SU-DHL-6 (cell line): ENCODE measurements at regions not wholly inside any gene's neighbourhood (a gene's known extent, or its start where the extent isn't known, plus 50 kb on each side); places are given as distances from the start of the nearest gene placed in this dataset.

Source experiments
- H2AFZ ChIP-seq: fragments of 200-600 bp; sonication (generic); 2 replicates; pipeline ENCODE4 v1.6.1; 2014; ENCODE audit warnings: low read depth, mild to moderate bottlenecking, moderate library complexity, mixed read lengths, antibody characterized with exemption, low read length; ENCODE audit not compliant: severe bottlenecking
- H3F3A ChIP-seq: fragments of 200-600 bp; shearing (Covaris generic); 2 replicates; pipeline ENCODE4 v1.6.0; 2016; ENCODE audit warnings: antibody characterized with exemption, mild to moderate bottlenecking; ENCODE audit not compliant: insufficient read depth
- H3K27ac ChIP-seq: fragments of 200-600 bp; sonication (generic); 2 replicates; pipeline ENCODE4 v1.5.1; 2016; ENCODE audit warnings: low read depth, mild to moderate bottlenecking, low read length, moderate library complexity, mixed read lengths
- H3K27me3 ChIP-seq: fragments of 200-600 bp; sonication (generic), shearing (Covaris generic); 2 replicates; pipeline ENCODE4 v1.6.0; 2014; ENCODE audit warnings: mild to moderate bottlenecking, low read length
- H3K36me3 ChIP-seq: fragments of 200-600 bp; sonication (generic); 2 replicates; pipeline ENCODE4 v1.6.1; 2014; ENCODE audit warnings: mild to moderate bottlenecking, low read length, mixed read lengths
- H3K4me2 ChIP-seq: fragments of 300-600, 200-600 bp; shearing (Covaris generic), sonication (generic); 2 replicates; pipeline ENCODE4 v1.6.0; 2014; ENCODE audit warnings: low read length, low read depth, mild to moderate bottlenecking; ENCODE audit not compliant: poor library complexity, severe bottlenecking
- H3K4me3 ChIP-seq: fragments of 200-600 bp; sonication (generic); 2 replicates; pipeline ENCODE4 v1.5.1; 2014; ENCODE audit warnings: antibody characterized with exemption, low read length, mild to moderate bottlenecking, mixed read lengths; ENCODE audit not compliant: insufficient read depth, poor library complexity, severe bottlenecking
- H3K79me2 ChIP-seq: fragments of 200-600 bp; sonication (generic); 2 replicates; pipeline ENCODE4 v1.6.1; 2014; ENCODE audit warnings: mild to moderate bottlenecking, low read length, moderate library complexity; ENCODE audit not compliant: insufficient read depth
- H3K9ac ChIP-seq: fragments of 200-600 bp; sonication (generic); 2 replicates; pipeline ENCODE4 v1.7.0; 2014; ENCODE audit warnings: mild to moderate bottlenecking, low read length
- H3K9me2 ChIP-seq: fragments of 200-600 bp; sonication (generic); replicated peaks from 2 replicates; pipeline ENCODE4 v1.6.1; 2014; ENCODE audit warnings: low read length; ENCODE audit not compliant: insufficient read depth
- H3K9me3 ChIP-seq: fragments of 200-600 bp; sonication (generic); 2 replicates; pipeline ENCODE4 v1.6.1; 2014; ENCODE audit warnings: low read length, mixed read lengths; ENCODE audit not compliant: insufficient read depth
- H4K20me1 ChIP-seq: fragments of 200-600 bp; sonication (generic); 2 replicates; pipeline ENCODE4 v1.6.1; 2014; ENCODE audit warnings: low read depth, mild to moderate bottlenecking, antibody characterized with exemption, low read length, moderate library complexity, mixed read lengths
- EZH2phosphoT487 ChIP-seq: fragments of 200-600 bp; sonication (generic), shearing (Covaris generic); conservative IDR thresholded peaks from 2 replicates; pipeline ENCODE4 v1.6.1; 2018; ENCODE audit warnings: mild to moderate bottlenecking, antibody characterized with exemption, low read length, moderate library complexity, mixed read lengths
- TF ChIP-seq, protein P1 (sequence below): fragments of 200-600 bp; sonication (generic); IDR thresholded peaks from one replicate; pipeline ENCODE4 v1.5.1; 2017; ENCODE audit warnings: antibody characterized with exemption, mild to moderate bottlenecking, low read length, moderate library complexity; ENCODE audit not compliant: insufficient read depth, poor library complexity, severe bottlenecking

DNA sequence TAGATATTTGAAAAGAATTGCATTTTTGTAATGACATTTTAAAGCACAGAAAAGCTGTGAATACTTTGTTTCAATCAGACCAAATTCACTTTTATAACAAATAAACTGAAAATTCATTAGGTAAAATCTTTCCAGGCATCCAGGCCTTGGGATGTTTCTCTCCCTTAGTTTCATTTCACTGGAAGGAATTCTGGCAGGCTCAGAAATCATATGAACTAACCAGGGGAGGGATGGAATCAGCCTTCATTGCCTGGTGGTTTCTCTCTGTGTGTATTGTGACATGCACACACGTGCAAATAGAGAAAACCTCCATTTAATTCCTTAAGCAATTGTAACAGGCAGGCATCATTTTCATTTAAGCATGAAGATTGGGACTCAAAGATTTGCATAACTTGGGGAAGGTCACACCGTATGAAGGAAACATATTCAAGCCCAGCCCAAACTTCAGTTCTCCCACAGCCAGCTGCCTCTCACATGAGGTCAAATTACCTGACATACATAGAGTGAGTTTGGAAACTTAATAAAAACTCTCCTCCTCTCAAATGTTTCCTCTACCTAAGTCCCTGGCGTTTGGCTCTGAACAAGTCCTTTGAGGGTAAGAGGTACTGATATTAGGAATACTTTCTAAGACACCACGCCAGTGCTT is 376.1 kb upstream of the MCTP2 start:
- no peak overlapping the region for H3K27ac ChIP-seq
- no peaks in the 10 kb centered on the region for H3K9me3 ChIP-seq
- no peak overlapping the region for H2AFZ ChIP-seq
- H3K9ac ChIP-seq: no peak overlapping the region
- no peaks in the 10 kb centered on the region for H3K9me2 ChIP-seq
- H3F3A ChIP-seq: no peaks in the 10 kb centered on the region
- no peaks in the 10 kb centered on the region for H3K36me3 ChIP-seq
- no peaks in the 10 kb centered on the region for H3K79me2 ChIP-seq
- H3K27me3 ChIP-seq: no peaks in the 10 kb centered on the region
- H3K4me3 ChIP-seq: no peak overlapping the region
- H4K20me1 ChIP-seq: no peaks in the 10 kb centered on the region
- TF ChIP-seq, protein P1, sequence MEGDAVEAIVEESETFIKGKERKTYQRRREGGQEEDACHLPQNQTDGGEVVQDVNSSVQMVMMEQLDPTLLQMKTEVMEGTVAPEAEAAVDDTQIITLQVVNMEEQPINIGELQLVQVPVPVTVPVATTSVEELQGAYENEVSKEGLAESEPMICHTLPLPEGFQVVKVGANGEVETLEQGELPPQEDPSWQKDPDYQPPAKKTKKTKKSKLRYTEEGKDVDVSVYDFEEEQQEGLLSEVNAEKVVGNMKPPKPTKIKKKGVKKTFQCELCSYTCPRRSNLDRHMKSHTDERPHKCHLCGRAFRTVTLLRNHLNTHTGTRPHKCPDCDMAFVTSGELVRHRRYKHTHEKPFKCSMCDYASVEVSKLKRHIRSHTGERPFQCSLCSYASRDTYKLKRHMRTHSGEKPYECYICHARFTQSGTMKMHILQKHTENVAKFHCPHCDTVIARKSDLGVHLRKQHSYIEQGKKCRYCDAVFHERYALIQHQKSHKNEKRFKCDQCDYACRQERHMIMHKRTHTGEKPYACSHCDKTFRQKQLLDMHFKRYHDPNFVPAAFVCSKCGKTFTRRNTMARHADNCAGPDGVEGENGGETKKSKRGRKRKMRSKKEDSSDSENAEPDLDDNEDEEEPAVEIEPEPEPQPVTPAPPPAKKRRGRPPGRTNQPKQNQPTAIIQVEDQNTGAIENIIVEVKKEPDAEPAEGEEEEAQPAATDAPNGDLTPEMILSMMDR: no peak
- TF ChIP-seq EZH2phosphoT487: no peak
- H3K4me2 ChIP-seq: no peak overlapping the region

DNA sequence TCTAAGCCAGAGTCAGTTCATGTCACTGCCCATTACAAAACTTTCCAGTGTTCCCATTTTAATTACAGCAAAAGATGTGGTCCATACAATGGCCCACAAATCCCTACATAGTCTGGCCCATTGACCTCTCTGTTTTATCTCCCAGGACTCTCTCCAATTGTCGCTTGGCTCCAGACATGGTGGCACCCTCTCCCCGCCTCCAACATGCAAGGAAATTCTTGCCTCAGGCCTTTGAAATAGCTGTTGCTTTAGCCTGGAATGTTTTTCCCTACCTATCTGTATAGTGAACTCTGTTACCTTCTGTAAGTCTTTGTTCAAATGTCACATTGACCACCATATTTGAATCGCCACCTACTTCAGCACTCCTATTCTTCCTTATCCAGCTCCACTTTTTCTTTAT is 377.3 kb upstream of the MCTP2 start:
- no peak overlapping the region for H3K27ac ChIP-seq
- no peaks in the 10 kb centered on the region for H3K9me2 ChIP-seq
- no peaks in the 10 kb centered on the region for H4K20me1 ChIP-seq
- no peak overlapping the region for H2AFZ ChIP-seq
- H3K9me3 ChIP-seq: no peaks in the 10 kb centered on the region
- no peaks in the 10 kb centered on the region for H3K79me2 ChIP-seq
- TF ChIP-seq, protein P1: no peak
- TF ChIP-seq EZH2phosphoT487: no peak
- no peaks in the 10 kb centered on the region for H3F3A ChIP-seq
- H3K4me2 ChIP-seq: no peak overlapping the region
- no peaks in the 10 kb centered on the region for H3K36me3 ChIP-seq
- no peak overlapping the region for H3K9ac ChIP-seq
- no peak overlapping the region for H3K4me3 ChIP-seq
- no peaks in the 10 kb centered on the region for H3K27me3 ChIP-seq

DNA sequence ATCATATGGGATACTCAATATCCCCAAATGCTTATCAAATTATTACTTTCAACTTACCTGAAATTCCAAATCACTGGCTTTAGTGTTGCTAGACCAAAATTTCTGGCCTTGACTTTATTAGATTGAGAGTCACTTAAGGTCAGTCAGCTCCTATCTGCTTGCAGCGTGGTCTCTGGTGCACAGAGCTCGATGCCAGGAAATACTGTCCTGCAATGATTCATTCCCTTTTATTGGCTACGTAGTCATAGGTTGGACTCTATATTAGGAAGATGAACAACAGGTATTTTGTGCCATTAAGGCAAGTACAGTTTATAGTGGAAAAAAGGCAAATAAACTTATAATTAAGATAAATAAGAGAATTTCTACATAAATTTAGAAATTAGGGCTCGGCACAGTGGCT is 378.6 kb upstream of the MCTP2 start:
- Histone ChIP-seq H2AFZ (no peak overlapping the region), H3K36me3 (no peaks in the 10 kb centered on the region), H3K79me2 (no peaks in the 10 kb centered on the region), H3K27ac (no peak overlapping the region), H4K20me1 (no peaks in the 10 kb centered on the region), H3F3A (no peaks in the 10 kb centered on the region), H3K9ac (no peak overlapping the region), H3K9me3 (no peaks in the 10 kb centered on the region), H3K9me2 (no peaks in the 10 kb centered on the region), H3K4me3 (no peak overlapping the region), H3K27me3 (no peaks in the 10 kb centered on the region), H3K4me2 (no peak overlapping the region)
- TF ChIP-seq EZH2phosphoT487: no peak
- TF ChIP-seq, protein P1: no peak
